Lower leg skin (tissue), 4 donors: ENCODE measurements at regions not wholly inside any gene's neighbourhood (a gene's known extent, or its start where the extent isn't known, plus 50 kb on each side); places are given as distances from the start of the nearest gene placed in this dataset.

ENCODE experiments used
- DNase-seq, 2 donors: peaks; one replicate each; pipeline ENCODE4 v3.0.0-alpha.2; 2019; ENCODE audit warnings: low spot score in 2 of 2
- H3K4me3 ChIP-seq: fragments of 200-600 bp; sonication (generic); 2 replicates; pipeline ENCODE4 v1.5.1; 2017; ENCODE audit warnings: mild to moderate bottlenecking, low read depth; ENCODE audit not compliant: poor library complexity, severe bottlenecking
- CTCF ChIP-seq, 3 donors: fragments of 450-650 bp; IDR thresholded peaks; one replicate each; pipeline ENCODE4 v1.5.1; 2016; ENCODE audit warnings: antibody characterized with exemption in 3 of 3, mild to moderate bottlenecking in 3 of 3, moderate library complexity in 2 of 3
- POLR2A ChIP-seq, 2 donors: fragments of 450-650 bp; IDR thresholded peaks; one replicate each; pipeline ENCODE4 v1.6.1; 2016 to 2017; ENCODE audit warnings: antibody characterized with exemption in 2 of 2, mild to moderate bottlenecking in 1 of 2, moderate library complexity in 1 of 2
- WGBS, 2 donors: methylation state at CpG; one replicate each; pipeline ENCODE4 v1.1.5; 2018; 5-methylcytosine and 5-hydroxymethylcytosine counted together
- intact Hi-C: fragments of 100-400 bp; cut with DNase I; formaldehyde crosslinking; loops from one replicate; pipeline ENCODE4 v1.15.0; 2023; ENCODE audit warnings: low total_unique reads

- DNase-seq: no peak
- H3K4me3 ChIP-seq: no peak overlapping the region
- no peak for TF ChIP-seq CTCF (IDR thresholded peaks at IDR 0.05)
- TF ChIP-seq POLR2A (IDR thresholded peaks at IDR 0.05): no peak
- intact Hi-C loops: no loop called here
- 22 to 34% methylated on average over 3 of the region's 3 CpGs for WGBS, 2 donors
Measured at GRCh38 chr7:15764851-15765382, 78.4 kb upstream of the MEOX2 start.

GRCh38 chr7:15764010-15764409 lies 77.5 kb upstream of the MEOX2 start:
- intact Hi-C loops: no loop called here
- DNase-seq: no peak
- TF ChIP-seq CTCF (IDR thresholded peaks at IDR 0.05) (no peak), POLR2A (IDR thresholded peaks at IDR 0.05) (no peak)

GRCh38 chr7:15757041-15758000 lies 70.8 kb upstream of the MEOX2 start:
- intact Hi-C loops: loop anchor here (5.0 kb wide), 1 partner anchor 1680 kb away; no protein-coding TSS in a partner anchor
- DNase-seq: no peak

More at GRCh38 chr7:15764010-15764409, 77.5 kb upstream of the MEOX2 start:
- no peak overlapping the region for H3K4me3 ChIP-seq
- 40 to 44% methylated on average over 3 of the region's 3 CpGs for WGBS, 2 donors

GRCh38 chr7:15755061-15755460 lies 68.6 kb upstream of the MEOX2 start:
- TF ChIP-seq CTCF (IDR thresholded peaks at IDR 0.05) (no peak), POLR2A (IDR thresholded peaks at IDR 0.05) (no peak)
- intact Hi-C loops: loop anchor here (5.0 kb wide), 1 partner anchor 1678 kb away; no protein-coding TSS in a partner anchor
- DNase-seq: no peak
- 29 to 47% methylated on average over 2 of the region's 2 CpGs for WGBS, 2 donors
- no peak overlapping the region for H3K4me3 ChIP-seq

More at GRCh38 chr7:15757041-15758000, 70.8 kb upstream of the MEOX2 start:
- TF ChIP-seq CTCF (IDR thresholded peaks at IDR 0.05): no peak
- TF ChIP-seq POLR2A (IDR thresholded peaks at IDR 0.05): no peak
- WGBS, 2 donors: 49 to 57% methylated on average over 3 of the region's 3 CpGs
- H3K4me3 ChIP-seq: no peak overlapping the region

- no peak for TF ChIP-seq CTCF (IDR thresholded peaks at IDR 0.05)
- TF ChIP-seq POLR2A (IDR thresholded peaks at IDR 0.05): no peak
- H3K4me3 ChIP-seq: no peak overlapping the region
- WGBS, 2 donors: 22 to 24% methylated on average over 1 of the region's 1 CpG
- no peak for DNase-seq
- intact Hi-C loops: no loop called here
Measured at GRCh38 chr7:15753887-15754579, 67.5 kb upstream of the MEOX2 start.
